Activated T-cell treated with anti-CD3 and anti-CD28 coated beads, Interleukin-2, amount 50 U/mL, for 48 hours (primary cell): ENCODE measurements at regions not wholly inside any gene's neighbourhood (a gene's known extent, or its start where the extent isn't known, plus 50 kb on each side); places are given as distances from the start of the nearest gene placed in this dataset.

Source experiments
- DNase-seq, 2 experiments: peaks; one replicate each; pipeline ENCODE4 v3.0.0-alpha.2; 2020

- peak; percentile 33 to 51 for DNase-seq
Observed at GRCh38 chr10:124225467-124226270, 132.3 kb upstream of the CHST15 start.

GRCh38 chr10:124225029-124225466, 131.7 kb upstream of the CHST15 start:
- DNase-seq, result no peak

GRCh38 chr10:124224331-124225028, 131.1 kb upstream of the CHST15 start:
- DNase-seq, result no peak

DNA sequence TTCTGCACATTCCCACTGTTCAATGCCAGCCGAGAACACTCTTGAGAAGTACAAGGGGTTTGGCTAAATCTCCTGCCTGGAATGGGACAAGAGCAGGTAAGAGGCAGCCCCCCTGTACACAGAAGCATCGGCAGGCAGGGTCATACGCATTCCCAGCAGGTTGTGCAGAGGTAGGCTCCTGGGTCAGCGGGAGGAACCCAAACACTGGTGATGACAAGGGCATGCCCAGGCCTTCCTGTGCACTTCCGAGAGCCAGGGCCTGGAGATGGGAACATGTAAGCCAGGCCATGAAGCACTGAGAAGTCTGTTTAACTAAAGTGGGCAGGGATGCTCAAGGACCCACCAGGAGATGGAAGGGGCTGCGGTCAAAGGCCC, 130.3 kb upstream of the CHST15 start:
- no peak for DNase-seq

GRCh38 chr10:124222988-124223710, 129.8 kb upstream of the CHST15 start:
- no peak for DNase-seq

DNA sequence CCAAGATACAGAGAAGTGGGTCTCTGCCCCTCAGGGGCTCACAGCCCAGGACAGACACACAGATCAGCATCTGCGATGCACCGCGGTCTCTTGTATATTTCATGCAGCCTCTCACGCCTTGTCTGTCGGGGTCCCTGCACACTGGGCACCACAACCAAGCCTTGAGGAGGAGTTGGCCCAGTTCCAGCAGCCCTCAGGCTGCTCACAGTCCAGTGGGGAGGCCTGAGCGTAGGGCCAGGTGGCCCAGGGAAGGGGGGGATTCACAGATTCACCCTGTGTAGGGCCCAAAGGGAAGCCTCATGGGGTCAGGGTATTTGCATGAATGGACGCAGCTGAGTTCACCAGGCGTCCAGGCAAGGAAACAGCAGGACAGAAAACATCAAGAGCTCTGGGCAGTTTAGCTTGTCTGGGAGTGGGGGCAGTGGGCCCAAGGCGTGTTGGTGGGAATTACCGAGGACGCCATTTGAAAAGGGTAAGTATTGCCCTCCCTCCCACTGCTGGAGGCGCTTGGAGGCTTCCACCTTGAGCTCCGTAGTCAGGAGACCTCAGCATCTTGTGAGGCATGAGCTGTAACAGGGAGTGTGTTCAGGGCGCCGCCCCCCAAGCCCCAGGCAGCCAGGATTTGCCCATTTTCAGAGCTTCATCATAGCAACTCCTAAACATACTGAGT, 129.1 kb upstream of the CHST15 start:
- DNase-seq, result no peak

DNA sequence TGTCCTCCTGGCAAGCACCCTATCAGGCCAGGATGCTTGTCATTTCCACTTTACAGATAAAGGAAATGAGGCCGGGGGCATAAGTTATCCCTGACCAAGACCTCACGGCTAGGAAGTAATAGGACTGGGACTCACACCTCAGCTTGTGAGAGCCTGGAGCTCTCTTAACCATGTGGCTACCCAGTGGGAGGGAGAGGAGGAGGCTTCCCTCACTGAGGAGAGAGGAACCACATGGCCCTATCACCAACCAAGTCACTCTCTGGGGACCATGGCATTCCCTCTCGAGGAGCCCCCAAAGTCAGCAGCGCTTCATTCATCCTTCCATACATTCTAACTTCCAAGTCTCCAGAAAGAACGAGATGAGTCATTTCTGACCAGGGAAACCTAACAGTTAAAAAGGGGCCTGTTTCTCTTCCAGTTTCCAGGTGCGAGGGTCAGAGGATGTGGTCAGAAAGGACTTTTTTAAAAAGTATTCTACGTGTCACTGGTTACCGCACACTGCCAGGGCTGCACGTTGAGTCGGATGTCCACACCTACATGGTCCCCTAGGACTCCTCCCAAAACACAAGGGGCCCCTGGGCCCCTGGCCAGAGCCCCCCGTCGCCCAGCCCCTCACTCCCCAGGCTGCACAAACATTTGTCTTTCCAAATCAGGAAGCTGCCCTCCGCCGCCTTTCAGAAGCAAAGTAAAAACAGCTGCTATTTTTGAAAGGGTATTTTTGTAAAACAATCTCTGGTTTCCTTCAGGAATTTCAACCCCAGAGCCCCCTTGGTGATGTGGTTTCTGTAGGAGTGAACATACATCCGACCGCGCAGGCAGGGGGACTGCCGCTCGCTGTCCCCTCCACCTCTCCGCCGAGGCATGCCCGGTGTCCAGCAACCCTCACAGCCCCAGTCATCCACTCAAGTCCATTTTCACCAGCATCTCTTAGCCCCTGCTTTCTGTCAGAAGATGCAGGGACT, 128.2 kb upstream of the CHST15 start:
- no peak for DNase-seq

GRCh38 chr10:124220971-124221355, 127.6 kb upstream of the CHST15 start:
- DNase-seq, result no peak

GRCh38 chr10:124220547-124220946, 127.1 kb upstream of the CHST15 start:
- DNase-seq, result no peak

DNA sequence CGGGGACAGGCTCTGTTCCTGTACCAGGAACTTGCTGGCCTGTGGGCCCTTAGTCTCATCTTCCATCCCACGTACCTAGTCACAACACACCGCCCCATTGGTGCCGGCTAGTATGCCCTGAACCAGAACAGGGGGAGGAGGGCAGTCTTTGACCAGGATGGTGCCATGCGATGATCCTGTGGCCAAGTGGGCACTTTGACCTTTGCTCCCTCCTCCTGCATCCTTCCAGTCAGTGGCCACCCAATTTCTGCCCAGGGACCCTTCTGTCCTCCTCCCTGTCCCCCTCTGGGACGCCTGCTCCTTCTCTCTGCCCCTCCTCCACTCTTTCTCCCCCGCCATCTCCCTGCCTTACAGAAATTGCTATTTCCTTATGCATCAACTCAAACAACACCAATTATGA, 126.3 kb upstream of the CHST15 start:
- no peak for DNase-seq

GRCh38 chr10:124219062-124219461, 125.7 kb upstream of the CHST15 start:
- DNase-seq, result no peak

- no peak for DNase-seq
Observed at GRCh38 chr10:124217906-124218804, 124.8 kb upstream of the CHST15 start.

GRCh38 chr10:124217031-124217430, 123.6 kb upstream of the CHST15 start:
- no peak for DNase-seq

GRCh38 chr10:124214610-124215375, 121.4 kb upstream of the CHST15 start:
- DNase-seq, result no peak

DNA sequence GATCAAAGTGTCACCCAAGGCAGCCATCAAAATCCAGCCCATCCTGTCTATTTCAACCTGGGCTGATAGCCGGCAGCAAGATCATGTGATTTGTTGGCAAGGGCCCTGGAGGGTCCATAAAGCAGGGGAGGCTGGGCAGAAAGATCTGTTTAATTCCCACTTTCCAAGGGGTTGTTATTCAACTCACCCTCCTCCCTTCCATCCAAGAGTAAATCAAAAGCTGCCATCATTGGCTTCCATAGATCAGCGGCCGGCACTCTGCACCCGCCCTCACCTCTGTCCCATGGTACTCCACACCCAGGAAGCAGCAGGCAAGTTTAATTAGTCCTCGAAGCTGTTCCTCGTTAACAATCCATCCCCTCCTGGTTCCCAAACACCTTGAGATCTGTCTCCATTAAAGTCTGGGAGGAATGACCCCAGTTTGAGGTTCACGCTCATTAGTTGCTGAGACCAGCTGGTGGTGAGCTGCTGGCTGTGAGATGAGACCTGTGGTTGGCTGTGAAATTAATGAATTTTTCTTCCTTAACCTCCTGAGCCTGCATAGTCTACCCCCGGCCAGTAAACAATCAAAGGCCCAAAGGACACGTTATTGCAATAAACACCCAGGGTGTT, 120.6 kb upstream of the CHST15 start:
- DNase-seq, result no peak

- DNase-seq, result no peak
Observed at GRCh38 chr10:124213471-124213870, 120.1 kb upstream of the CHST15 start.

DNA sequence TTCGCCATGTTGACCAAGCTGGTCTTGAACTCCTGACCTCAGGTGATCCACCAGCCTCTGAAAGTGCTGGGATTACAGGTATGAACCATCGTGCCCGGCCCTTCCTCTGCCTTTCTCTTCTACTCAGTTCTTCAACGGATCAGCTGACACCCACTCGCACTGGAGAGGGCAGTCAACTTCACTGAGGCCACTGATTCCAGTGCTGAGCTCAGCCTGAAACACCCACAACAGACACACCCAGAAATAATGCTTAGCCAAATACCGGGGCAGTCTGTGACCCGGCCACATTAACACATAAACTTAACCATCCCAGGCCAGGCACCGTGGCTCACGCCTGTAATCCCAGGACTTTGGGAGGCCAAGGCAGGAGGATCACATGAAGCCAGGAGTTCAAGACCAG, 119.3 kb upstream of the CHST15 start:
- no peak for DNase-seq

GRCh38 chr10:124211921-124212320, 118.5 kb upstream of the CHST15 start:
- no peak for DNase-seq

DNA sequence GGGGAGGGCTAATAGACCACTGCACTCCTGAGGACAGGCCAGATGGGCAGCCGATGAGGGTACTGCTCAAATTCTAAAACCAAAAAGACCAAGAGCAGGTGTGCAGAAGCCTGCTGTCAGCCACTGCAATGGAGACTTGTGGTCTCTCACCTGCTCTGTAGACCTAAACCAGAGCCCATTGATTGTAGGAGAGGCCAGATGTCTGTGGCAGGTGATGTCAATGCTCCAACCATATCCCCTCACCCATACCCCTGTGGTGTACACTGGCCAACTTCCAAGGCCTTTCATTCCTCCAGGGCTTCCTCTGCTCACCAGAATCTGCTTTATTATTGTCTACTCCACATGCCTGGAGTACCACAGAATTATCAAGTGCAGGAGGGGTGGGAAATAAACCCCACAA, 116.9 kb upstream of the CHST15 start:
- no peak for DNase-seq

DNA sequence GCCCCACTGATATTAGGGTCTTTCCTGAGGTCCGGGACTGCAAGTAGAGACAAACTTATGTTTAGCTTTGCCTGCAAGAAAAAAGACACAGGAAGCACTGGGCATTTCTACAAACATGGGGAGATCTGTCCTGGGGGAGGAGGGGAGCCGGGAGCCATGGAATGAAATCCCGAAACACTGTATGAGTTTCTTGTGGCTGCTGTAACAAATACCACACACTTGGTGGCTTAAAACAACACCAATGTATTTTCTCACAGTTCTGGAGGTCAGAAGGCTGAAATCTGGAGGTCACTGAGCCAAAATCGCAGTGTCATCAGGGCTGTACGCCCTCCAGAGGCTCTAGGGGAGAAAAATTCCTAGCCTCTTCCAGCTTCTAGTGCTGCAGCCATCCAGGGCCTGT, 114.0 kb upstream of the CHST15 start:
- DNase-seq, result no peak
